Loucy (cell line): ENCODE measurements at regions not wholly inside any gene's neighbourhood (a gene's known extent, or its start where the extent isn't known, plus 50 kb on each side); places are given as distances from the start of the nearest gene placed in this dataset.

ENCODE experiments used
- EZH2phosphoT487 ChIP-seq: fragments of 200-600 bp; IDR thresholded peaks from 2 replicates; pipeline ENCODE4 v1.6.1; 2018; ENCODE audit warnings: antibody characterized with exemption, mild to moderate bottlenecking, moderate library complexity, borderline replicate concordance
- TF ChIP-seq, protein P1 (sequence below): fragments of 200-600 bp; sonication (generic); conservative IDR thresholded peaks from 2 replicates; pipeline ENCODE4 v1.5.1; 2014; ENCODE audit warnings: mild to moderate bottlenecking, antibody characterized with exemption, low read length

DNA sequence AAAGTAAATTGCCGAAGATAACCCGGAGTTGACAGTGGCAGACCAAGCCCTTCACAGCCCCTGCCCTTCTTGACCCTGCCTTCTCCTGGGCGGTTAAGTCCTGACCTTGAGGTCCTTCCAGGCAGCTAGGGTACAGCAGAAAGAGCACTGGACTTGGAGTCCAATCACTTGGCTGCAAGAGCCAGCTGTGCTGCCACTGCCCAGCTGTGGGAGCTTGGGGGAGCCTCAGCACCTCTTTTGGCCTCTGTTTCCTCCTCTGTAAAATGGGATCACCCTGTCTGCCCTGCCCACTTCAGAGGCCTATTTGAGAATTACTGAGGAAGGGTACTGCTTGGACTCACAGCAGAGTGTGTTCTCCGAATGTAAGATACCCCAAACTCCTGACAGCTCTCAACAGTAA is 66.2 kb upstream of the SMAD6 start:
- TF ChIP-seq, protein P1, sequence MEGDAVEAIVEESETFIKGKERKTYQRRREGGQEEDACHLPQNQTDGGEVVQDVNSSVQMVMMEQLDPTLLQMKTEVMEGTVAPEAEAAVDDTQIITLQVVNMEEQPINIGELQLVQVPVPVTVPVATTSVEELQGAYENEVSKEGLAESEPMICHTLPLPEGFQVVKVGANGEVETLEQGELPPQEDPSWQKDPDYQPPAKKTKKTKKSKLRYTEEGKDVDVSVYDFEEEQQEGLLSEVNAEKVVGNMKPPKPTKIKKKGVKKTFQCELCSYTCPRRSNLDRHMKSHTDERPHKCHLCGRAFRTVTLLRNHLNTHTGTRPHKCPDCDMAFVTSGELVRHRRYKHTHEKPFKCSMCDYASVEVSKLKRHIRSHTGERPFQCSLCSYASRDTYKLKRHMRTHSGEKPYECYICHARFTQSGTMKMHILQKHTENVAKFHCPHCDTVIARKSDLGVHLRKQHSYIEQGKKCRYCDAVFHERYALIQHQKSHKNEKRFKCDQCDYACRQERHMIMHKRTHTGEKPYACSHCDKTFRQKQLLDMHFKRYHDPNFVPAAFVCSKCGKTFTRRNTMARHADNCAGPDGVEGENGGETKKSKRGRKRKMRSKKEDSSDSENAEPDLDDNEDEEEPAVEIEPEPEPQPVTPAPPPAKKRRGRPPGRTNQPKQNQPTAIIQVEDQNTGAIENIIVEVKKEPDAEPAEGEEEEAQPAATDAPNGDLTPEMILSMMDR = no peak
- no peak for TF ChIP-seq EZH2phosphoT487
